ENCODE measurements at regions not wholly inside any gene's neighbourhood (a gene's known extent, or its start where the extent isn't known, plus 50 kb on each side); places are given as distances from the start of the nearest gene placed in this dataset.

- POLR2A ChIA-PET = no interaction called here
- Mint-ChIP-seq H3K4me3 (no peak overlapping the region), H3K9me3 (no peaks in the 10 kb centered on the region), H3K27me3 (peaks cover 10% of the 10 kb centered on the region), H3K36me3 (ENCODE audit: low read depth) (no peaks in the 10 kb centered on the region), H3K27ac (no peak overlapping the region), H3K4me1 (ENCODE audit: low read depth) (no peaks in the 10 kb centered on the region)
- Histone ChIP-seq H3K4me1 (ENCODE audit: insufficient read depth, low read length) (no peaks in the 10 kb centered on the region), H3K36me3 (ENCODE audit: insufficient read depth, low read length) (no peaks in the 10 kb centered on the region), H3K9me3 (ENCODE audit: control insufficient read depth in 1 of 2, insufficient read depth in 1 of 2, low read length in 2 of 2) (no peaks in the 10 kb centered on the region), H3K4me3 (ENCODE audit: low read length) (no peak overlapping the region), H3K27ac (ENCODE audit: low read depth in 1 of 2, low read length in 2 of 2) (no peak overlapping the region), H3K27me3 (ENCODE audit: control insufficient read depth in 1 of 2, insufficient read depth in 2 of 2, low read length in 2 of 2) (peaks cover 0 to 2% of the 10 kb centered on the region in 2 experiments)
- intact Hi-C loops (cut with DNase I, micrococcal nuclease) = no loop called here
- CTCF ChIA-PET = no interaction called here
- TF ChIP-seq, protein P1, sequence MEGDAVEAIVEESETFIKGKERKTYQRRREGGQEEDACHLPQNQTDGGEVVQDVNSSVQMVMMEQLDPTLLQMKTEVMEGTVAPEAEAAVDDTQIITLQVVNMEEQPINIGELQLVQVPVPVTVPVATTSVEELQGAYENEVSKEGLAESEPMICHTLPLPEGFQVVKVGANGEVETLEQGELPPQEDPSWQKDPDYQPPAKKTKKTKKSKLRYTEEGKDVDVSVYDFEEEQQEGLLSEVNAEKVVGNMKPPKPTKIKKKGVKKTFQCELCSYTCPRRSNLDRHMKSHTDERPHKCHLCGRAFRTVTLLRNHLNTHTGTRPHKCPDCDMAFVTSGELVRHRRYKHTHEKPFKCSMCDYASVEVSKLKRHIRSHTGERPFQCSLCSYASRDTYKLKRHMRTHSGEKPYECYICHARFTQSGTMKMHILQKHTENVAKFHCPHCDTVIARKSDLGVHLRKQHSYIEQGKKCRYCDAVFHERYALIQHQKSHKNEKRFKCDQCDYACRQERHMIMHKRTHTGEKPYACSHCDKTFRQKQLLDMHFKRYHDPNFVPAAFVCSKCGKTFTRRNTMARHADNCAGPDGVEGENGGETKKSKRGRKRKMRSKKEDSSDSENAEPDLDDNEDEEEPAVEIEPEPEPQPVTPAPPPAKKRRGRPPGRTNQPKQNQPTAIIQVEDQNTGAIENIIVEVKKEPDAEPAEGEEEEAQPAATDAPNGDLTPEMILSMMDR (IDR thresholded peaks at IDR 0.05) = no peak
- ATAC-seq (ENCODE audit: poor library complexity) = no peak
- DNase-seq = no peak
These were observed 54.6 kb upstream of the ATP8A1 start for GRCh38 chr4:42711496-42711895.

DNA sequence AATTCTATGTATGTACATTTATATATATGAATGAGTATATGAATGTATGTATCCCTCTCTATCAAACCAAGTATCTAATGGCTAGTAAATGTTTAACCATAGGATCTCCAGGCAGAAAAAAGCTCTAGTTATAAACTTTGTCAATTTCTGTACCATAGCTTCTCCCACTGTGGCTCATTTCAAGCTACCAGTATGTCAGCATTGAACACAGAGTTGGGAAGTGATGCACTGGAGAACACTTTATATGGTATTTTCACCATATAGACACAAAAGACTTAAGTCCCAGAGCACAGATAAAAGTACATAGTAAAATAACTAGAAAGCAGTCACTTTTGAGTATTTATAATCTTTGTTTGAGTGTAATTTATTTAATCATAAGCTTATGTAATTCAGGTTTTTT is 53.9 kb upstream of the ATP8A1 start:
- CTCF ChIA-PET = no interaction called here
- Histone ChIP-seq H3K36me3 (ENCODE audit: insufficient read depth, low read length) (no peaks in the 10 kb centered on the region), H3K4me3 (ENCODE audit: low read length) (no peak overlapping the region), H3K27me3 (ENCODE audit: control insufficient read depth in 1 of 2, insufficient read depth in 2 of 2, low read length in 2 of 2) (peaks cover 0 to 2% of the 10 kb centered on the region in 2 experiments), H3K4me1 (ENCODE audit: insufficient read depth, low read length) (no peaks in the 10 kb centered on the region), H3K9me3 (ENCODE audit: control insufficient read depth in 1 of 2, insufficient read depth in 1 of 2, low read length in 2 of 2) (no peaks in the 10 kb centered on the region), H3K27ac (ENCODE audit: low read depth in 1 of 2, low read length in 2 of 2) (no peak overlapping the region)
- intact Hi-C loops (cut with DNase I, micrococcal nuclease) = no loop called here
- Mint-ChIP-seq H3K27ac (no peak overlapping the region), H3K36me3 (ENCODE audit: low read depth) (no peaks in the 10 kb centered on the region), H3K27me3 (peaks cover 10% of the 10 kb centered on the region), H3K9me3 (no peaks in the 10 kb centered on the region), H3K4me1 (ENCODE audit: low read depth) (no peaks in the 10 kb centered on the region), H3K4me3 (no peak overlapping the region)
- TF ChIP-seq, protein P1 (IDR thresholded peaks at IDR 0.05) = no peak
- POLR2A ChIA-PET = no interaction called here
- ATAC-seq (ENCODE audit: poor library complexity) = no peak
- no peak for DNase-seq

- ATAC-seq (ENCODE audit: poor library complexity) (no peak), DNase-seq (no peak)
- H3K27ac ChIP-seq (ENCODE audit: low read depth in 1 of 2, low read length in 2 of 2) = no peak overlapping the region
- Mint-ChIP-seq H3K4me3 (no peak overlapping the region), H3K27ac (no peak overlapping the region), H3K36me3 (ENCODE audit: low read depth) (no peaks in the 10 kb centered on the region), H3K9me3 (no peaks in the 10 kb centered on the region), H3K4me1 (ENCODE audit: low read depth) (no peaks in the 10 kb centered on the region), H3K27me3 (peaks cover 10% of the 10 kb centered on the region)
- no peak overlapping the region for H3K4me3 ChIP-seq (ENCODE audit: low read length)
- H3K4me1 ChIP-seq (ENCODE audit: insufficient read depth, low read length) = no peaks in the 10 kb centered on the region
- POLR2A ChIA-PET = no interaction called here
- H3K27me3 ChIP-seq (ENCODE audit: control insufficient read depth in 1 of 2, insufficient read depth in 2 of 2, low read length in 2 of 2) = peaks cover 0 to 2% of the 10 kb centered on the region in 2 experiments
- H3K9me3 ChIP-seq (ENCODE audit: control insufficient read depth in 1 of 2, insufficient read depth in 1 of 2, low read length in 2 of 2) = no peaks in the 10 kb centered on the region
- TF ChIP-seq, protein P1 (IDR thresholded peaks at IDR 0.05) = no peak
- intact Hi-C loops (cut with DNase I, micrococcal nuclease) = no loop called here
- CTCF ChIA-PET = no interaction called here
- H3K36me3 ChIP-seq (ENCODE audit: insufficient read depth, low read length) = no peaks in the 10 kb centered on the region
These were observed 53.4 kb upstream of the ATP8A1 start for GRCh38 chr4:42710329-42710728.

Data from CD4-positive, alpha-beta T cell (primary cell).